SK-N-SH (cell line): ENCODE measurements at regions not wholly inside any gene's neighbourhood (a gene's known extent, or its start where the extent isn't known, plus 50 kb on each side); places are given as distances from the start of the nearest gene placed in this dataset.

ENCODE experiments used
- CTCF ChIA-PET: fragments of 300-600, 350-600 bp; formaldehyde crosslinking; extraction: SDS; loops from one replicate; lab custom pipeline; 2021; lab: Yijun Ruan, JAX
- POLR2A ChIA-PET: fragments of 350-600 bp; sonication (Branson Sonifier 250); formaldehyde crosslinking; extraction: SDS; loops from one replicate; lab custom pipeline; 2020; ENCODE audit warnings: antibody characterized with exemption, inconsistent platforms; lab: Yijun Ruan, JAX
- DNase-seq: peaks from one replicate; pipeline ENCODE4 v3.0.0; 2012
- H2AFZ ChIP-seq: fragments of 200-600 bp; sonication (generic); 2 replicates; pipeline ENCODE4 v1.8.1; 2016; ENCODE audit warnings: antibody characterized with exemption, mild to moderate bottlenecking, low read depth
- H3F3A ChIP-seq: fragments of 200-600 bp; sonication (generic); replicated peaks from 2 replicates; pipeline ENCODE3; 2016; ENCODE audit warnings: antibody characterized with exemption, mild to moderate bottlenecking; ENCODE audit not compliant: insufficient read depth
- H3K27ac ChIP-seq, 2 experiments: fragments of 200-500 bp in 1 of 2; fragments of 200-600 bp in 1 of 2; sonication (Bioruptor generic) in 1 of 2; sonication (generic), shearing (Covaris generic) in 1 of 2; 2 replicates each; pipeline versions ENCODE4 v1.5.1 to v1.6.1; 2014 to 2016; ENCODE audit warnings: low read depth in 2 of 2, inconsistent platforms in 1 of 2, low read length in 1 of 2, mild to moderate bottlenecking in 1 of 2, mixed read lengths in 1 of 2
- H3K27me3 ChIP-seq: fragments of 200-600 bp; sonication (generic), shearing (Covaris generic); 2 replicates; pipeline ENCODE4 v1.6.1; 2016; ENCODE audit warnings: mixed run types; ENCODE audit not compliant: insufficient read depth
- H3K36me3 ChIP-seq, 2 experiments: fragments of 200-500 bp in 1 of 2; fragments of 200-600 bp in 1 of 2; sonication (Bioruptor generic) in 1 of 2; sonication (generic) in 1 of 2; replicated peaks in 1 of 2; 2 replicates each; pipeline versions ENCODE3 to v1.5.1; 2014 to 2016; ENCODE audit warnings: low read length in 1 of 2, mild to moderate bottlenecking in 1 of 2; ENCODE audit not compliant: insufficient read depth in 2 of 2, control insufficient read depth in 1 of 2
- H3K4me1 ChIP-seq, 2 experiments: fragments of 200-500 bp in 1 of 2; fragments of 200-600 bp in 1 of 2; sonication (Bioruptor generic) in 1 of 2; sonication (generic), shearing (Covaris generic) in 1 of 2; 2 replicates each; pipeline versions ENCODE4 v1.5.1 to v1.6.1; 2014 to 2016; ENCODE audit warnings: low read depth in 1 of 2, low read length in 1 of 2, mixed run types in 1 of 2; ENCODE audit not compliant: insufficient read depth in 2 of 2, control insufficient read depth in 1 of 2
- H3K4me2 ChIP-seq: fragments of 200-600 bp; sonication (generic), shearing (Covaris generic); 2 replicates; pipeline ENCODE4 v1.6.1; 2017; ENCODE audit warnings: mixed run types
- H3K4me3 ChIP-seq, 2 experiments: fragments of 200-500 bp in 1 of 2; fragments of 200-600 bp in 1 of 2; sonication (Bioruptor generic) in 1 of 2; sonication (generic), shearing (Covaris generic) in 1 of 2; 2 replicates each; pipeline versions ENCODE4 v1.5.1 to v1.8.1; 2014 to 2016; ENCODE audit warnings: low read depth in 2 of 2, inconsistent platforms in 1 of 2, low read length in 1 of 2, mild to moderate bottlenecking in 1 of 2, mixed read lengths in 1 of 2, moderate library complexity in 1 of 2
- H3K79me2 ChIP-seq: fragments of 200-600 bp; sonication (generic); 2 replicates; pipeline ENCODE4 v1.8.1; 2017; ENCODE audit warnings: mild to moderate bottlenecking; ENCODE audit not compliant: insufficient read depth
- H3K9ac ChIP-seq: fragments of 200-600 bp; sonication (generic); 2 replicates; pipeline ENCODE4 v1.6.1; 2017; ENCODE audit warnings: mixed run types
- H3K9me2 ChIP-seq: fragments of 200-600 bp; sonication (generic); 2 replicates; pipeline ENCODE4 v1.6.1; 2017; ENCODE audit warnings: mixed run types
- H3K9me3 ChIP-seq: fragments of 200-600 bp; sonication (generic); 2 replicates; pipeline ENCODE4 v1.6.1; 2017; ENCODE audit warnings: mixed run types, mild to moderate bottlenecking, moderate library complexity
- H4K20me1 ChIP-seq: fragments of 200-600 bp; sonication (generic); 2 replicates; pipeline ENCODE4 v1.6.1; 2017; ENCODE audit warnings: mild to moderate bottlenecking, mixed run types; ENCODE audit not compliant: insufficient read depth
- CHD2 ChIP-seq: fragments of 150-350 bp; IDR thresholded peaks from 2 replicates; pipeline ENCODE4 v1.6.1; 2018; ENCODE audit warnings: low read length; ENCODE audit not compliant: partially characterized antibody
- CTCF ChIP-seq: fragments of 200-600 bp; sonication (generic); IDR thresholded peaks from 2 replicates; pipeline ENCODE4 v1.6.1; 2017; ENCODE audit warnings: antibody characterized with exemption, mild to moderate bottlenecking, moderate library complexity
- EP300 ChIP-seq, 2 experiments: IDR thresholded peaks; 2 replicates each; pipeline versions ENCODE4 v1.4.0 to v1.6.1; 2012; ENCODE audit warnings: borderline replicate concordance in 1 of 2, low read depth in 1 of 2, low read length in 1 of 2
- FOXJ3 ChIP-seq: sonication (generic); formaldehyde crosslinking; IDR thresholded peaks from 2 replicates; pipeline ENCODE4 v1.5.1; 2020; ENCODE audit warnings: mild to moderate bottlenecking, missing genetic modification reagents
- FOXM1 ChIP-seq: IDR thresholded peaks from 2 replicates; pipeline ENCODE4 v1.4.0; 2012; ENCODE audit warnings: low read depth, mild to moderate bottlenecking
- GATA2 ChIP-seq: sonication (generic); formaldehyde crosslinking; IDR thresholded peaks from 2 replicates; pipeline ENCODE4 v1.5.0; 2020; ENCODE audit warnings: mild to moderate bottlenecking, missing genetic modification reagents
- MAX ChIP-seq: IDR thresholded peaks from 2 replicates; pipeline ENCODE4 v1.4.0; 2012; ENCODE audit warnings: low read depth
- MXI1 ChIP-seq: IDR thresholded peaks from 2 replicates; pipeline ENCODE4 v1.6.1; 2012; ENCODE audit warnings: mild to moderate bottlenecking, low read depth, low read length, improper control_type of control experiment
- NFIC ChIP-seq: IDR thresholded peaks from 2 replicates; pipeline ENCODE4 v1.4.0; 2012; ENCODE audit warnings: borderline replicate concordance
- PBX3 ChIP-seq: IDR thresholded peaks from 2 replicates; pipeline ENCODE4; 2012
- POLR2AphosphoS5 ChIP-seq: IDR thresholded peaks from 2 replicates; pipeline ENCODE4 v1.6.1; 2012; ENCODE audit warnings: low read depth, low read length
- RAD21 ChIP-seq: IDR thresholded peaks from 2 replicates; pipeline ENCODE4 v1.6.1; 2012; ENCODE audit warnings: mild to moderate bottlenecking, low read length
- REST ChIP-seq: IDR thresholded peaks from 2 replicates; pipeline ENCODE4 v1.6.1; 2012; ENCODE audit warnings: mild to moderate bottlenecking, low read depth, low read length, moderate library complexity
- RXRA ChIP-seq: IDR thresholded peaks from 2 replicates; pipeline ENCODE4 v1.4.0; 2012; ENCODE audit warnings: low read depth, mild to moderate bottlenecking, borderline replicate concordance
- SMC3 ChIP-seq: IDR thresholded peaks from 2 replicates; pipeline ENCODE4 v1.6.1; 2012; ENCODE audit warnings: low read depth, low read length, improper control_type of control experiment
- TAF1 ChIP-seq: IDR thresholded peaks from 2 replicates; pipeline ENCODE4 v1.6.1; 2012; ENCODE audit warnings: low read depth, mild to moderate bottlenecking, low read length, moderate library complexity, borderline replicate concordance
- TCF12 ChIP-seq: IDR thresholded peaks from 2 replicates; pipeline ENCODE4 v1.4.0; 2012
- USF1 ChIP-seq: IDR thresholded peaks from 2 replicates; pipeline ENCODE4 v1.4.0; 2012; ENCODE audit warnings: low read depth, borderline replicate concordance
- USF2 ChIP-seq: fragments of 150-350 bp; IDR thresholded peaks from 2 replicates; pipeline ENCODE4 v1.6.1; 2017; ENCODE audit warnings: antibody characterized with exemption, low read length, low read depth, borderline replicate concordance
- ZBTB33 ChIP-seq: IDR thresholded peaks from 2 replicates; pipeline ENCODE4 v1.4.0; 2012; ENCODE audit warnings: low read depth, borderline replicate concordance
- WGBS: methylation state at CpG from one replicate; pipeline ENCODE4 v1.1.6; 2017; ENCODE audit warnings: low lambda C conversion rate; 5-methylcytosine and 5-hydroxymethylcytosine counted together

- Histone ChIP-seq H4K20me1 (no peaks in the 10 kb centered on the region), H3F3A (no peaks in the 10 kb centered on the region), H3K9ac (no peak overlapping the region), H3K9me3 (no peaks in the 10 kb centered on the region), H3K9me2 (no peaks in the 10 kb centered on the region), H3K4me1 (no peaks in the 10 kb centered on the region), H3K4me3 (no peak overlapping the region), H3K4me2 (no peak overlapping the region), H3K36me3 (no peaks in the 10 kb centered on the region), H3K27ac (no peak overlapping the region), H3K79me2 (no peaks in the 10 kb centered on the region), H3K27me3 (no peaks in the 10 kb centered on the region), H2AFZ (no peak overlapping the region)
- TF ChIP-seq EP300 (IDR thresholded peaks at IDR 0.05; ENCODE audit: borderline replicate concordance in 1 of 2, low read depth in 1 of 2, low read length in 1 of 2) (no peak), USF1 (no peak), RXRA (no peak), CHD2 (no peak), USF2 (no peak), GATA2 (CRISPR knock-in tag) (no peak), FOXJ3 (CRISPR knock-in tag) (no peak), FOXM1 (no peak), SMC3 (no peak), TCF12 (no peak), RAD21 (no peak), MAX (no peak), NFIC (no peak), REST (no peak), POLR2AphosphoS5 (no peak), MXI1 (no peak), CTCF (no peak), ZBTB33 (no peak), TAF1 (no peak), PBX3 (no peak)
- 75% methylated on average over 4 of the region's 4 CpGs for WGBS
- no peak for DNase-seq
- POLR2A ChIA-PET, result no interaction called here
- CTCF ChIA-PET, result interaction anchor here (1.0 to 1.3 kb wide), 2 partner anchors 8 to 10 kb away, joined by 3 to 4 read pairs; no protein-coding TSS in a partner anchor
Observed at GRCh38 chr2:145910416-145910815, 1390.5 kb upstream of the ZEB2 start.
